ENCODE measurements at regions not wholly inside any gene's neighbourhood (a gene's known extent, or its start where the extent isn't known, plus 50 kb on each side); places are given as distances from the start of the nearest gene placed in this dataset.

- POLR2A ChIA-PET: no interaction called here
- ATAC-seq: no peak
- peaks cover 58% of the 10 kb centered on the region for H3K27me3 Mint-ChIP-seq (ENCODE audit: low read depth)
- no peak overlapping the region for H3K4me3 Mint-ChIP-seq
- no peak overlapping the region for H3K27ac Mint-ChIP-seq
- no peak for TF ChIP-seq TP53 (CRISPR knock-in tag; IDR thresholded peaks at IDR 0.05)
- TF ChIP-seq ESRRA (CRISPR knock-in tag; IDR thresholded peaks at IDR 0.05; ENCODE audit: borderline replicate concordance): no peak
- no peak for TF ChIP-seq NR2C2 (CRISPR knock-in tag; IDR thresholded peaks at IDR 0.05)
- TF ChIP-seq ZNF317 (CRISPR knock-in tag; IDR thresholded peaks at IDR 0.05; ENCODE audit: borderline replicate concordance, low read depth): no peak
- no peak for TF ChIP-seq TEAD4 (CRISPR knock-in tag; IDR thresholded peaks at IDR 0.05)
- no peak for TF ChIP-seq ATF3 (CRISPR knock-in tag; conservative IDR thresholded peaks at IDR 0.05)
- no peak for TF ChIP-seq FOXJ3 (CRISPR knock-in tag; IDR thresholded peaks at IDR 0.05; ENCODE audit: borderline replicate concordance)
- TF ChIP-seq ZNF425 (CRISPR knock-in tag; conservative IDR thresholded peaks at IDR 0.05): no peak
- no peak for TF ChIP-seq ZNF396 (CRISPR knock-in tag; IDR thresholded peaks at IDR 0.05; ENCODE audit: borderline replicate concordance)
- no peak for TF ChIP-seq ATF6 (CRISPR knock-in tag; IDR thresholded peaks at IDR 0.05)
- TF ChIP-seq SP1 (CRISPR knock-in tag; conservative IDR thresholded peaks at IDR 0.05): no peak
- peaks cover 12% of the 10 kb centered on the region for H3K4me1 Mint-ChIP-seq
- H3K9me3 Mint-ChIP-seq: peaks cover 35% of the 10 kb centered on the region
- DNase-seq (ENCODE audit: low spot score): no peak
- CTCF ChIA-PET: no interaction called here
- no peaks in the 10 kb centered on the region for H3K36me3 Mint-ChIP-seq
Measured at GRCh38 chr3:69605867-69606266, 133.4 kb upstream of the MITF start.

- H3K27me3 Mint-ChIP-seq (ENCODE audit: low read depth): peaks cover 58% of the 10 kb centered on the region
- H3K4me3 Mint-ChIP-seq: no peak overlapping the region
- CTCF ChIA-PET: no interaction called here
- ATAC-seq (no peak), DNase-seq (ENCODE audit: low spot score) (no peak)
- peaks cover 12% of the 10 kb centered on the region for H3K4me1 Mint-ChIP-seq
- no peaks in the 10 kb centered on the region; the same call in 1 of the 2 replicates for H3K36me3 Mint-ChIP-seq
- H3K9me3 Mint-ChIP-seq: peaks cover 35% of the 10 kb centered on the region
- POLR2A ChIA-PET: no interaction called here
- H3K27ac Mint-ChIP-seq: no peak overlapping the region
- TF ChIP-seq, protein P1, sequence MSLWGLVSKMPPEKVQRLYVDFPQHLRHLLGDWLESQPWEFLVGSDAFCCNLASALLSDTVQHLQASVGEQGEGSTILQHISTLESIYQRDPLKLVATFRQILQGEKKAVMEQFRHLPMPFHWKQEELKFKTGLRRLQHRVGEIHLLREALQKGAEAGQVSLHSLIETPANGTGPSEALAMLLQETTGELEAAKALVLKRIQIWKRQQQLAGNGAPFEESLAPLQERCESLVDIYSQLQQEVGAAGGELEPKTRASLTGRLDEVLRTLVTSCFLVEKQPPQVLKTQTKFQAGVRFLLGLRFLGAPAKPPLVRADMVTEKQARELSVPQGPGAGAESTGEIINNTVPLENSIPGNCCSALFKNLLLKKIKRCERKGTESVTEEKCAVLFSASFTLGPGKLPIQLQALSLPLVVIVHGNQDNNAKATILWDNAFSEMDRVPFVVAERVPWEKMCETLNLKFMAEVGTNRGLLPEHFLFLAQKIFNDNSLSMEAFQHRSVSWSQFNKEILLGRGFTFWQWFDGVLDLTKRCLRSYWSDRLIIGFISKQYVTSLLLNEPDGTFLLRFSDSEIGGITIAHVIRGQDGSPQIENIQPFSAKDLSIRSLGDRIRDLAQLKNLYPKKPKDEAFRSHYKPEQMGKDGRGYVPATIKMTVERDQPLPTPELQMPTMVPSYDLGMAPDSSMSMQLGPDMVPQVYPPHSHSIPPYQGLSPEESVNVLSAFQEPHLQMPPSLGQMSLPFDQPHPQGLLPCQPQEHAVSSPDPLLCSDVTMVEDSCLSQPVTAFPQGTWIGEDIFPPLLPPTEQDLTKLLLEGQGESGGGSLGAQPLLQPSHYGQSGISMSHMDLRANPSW (CRISPR knock-in tag; conservative IDR thresholded peaks at IDR 0.05; ENCODE audit: low read depth): no peak
- TF ChIP-seq ATF3 (CRISPR knock-in tag; conservative IDR thresholded peaks at IDR 0.05) (no peak), ZNF263 (CRISPR knock-in tag; IDR thresholded peaks at IDR 0.05; ENCODE audit: low read depth) (no peak), PREB (CRISPR knock-in tag; IDR thresholded peaks at IDR 0.05; ENCODE audit: borderline replicate concordance) (no peak), USF2 (CRISPR knock-in tag; IDR thresholded peaks at IDR 0.05) (no peak), GRHL2 (CRISPR knock-in tag; IDR thresholded peaks at IDR 0.05; ENCODE audit: insufficient replicate concordance, severe bottlenecking) (no peak), IRF2 (CRISPR knock-in tag; IDR thresholded peaks at IDR 0.05; ENCODE audit: borderline replicate concordance, low read depth) (no peak), ERG (CRISPR knock-in tag; IDR thresholded peaks at IDR 0.05) (no peak), PRRX2 (CRISPR knock-in tag; IDR thresholded peaks at IDR 0.05) (no peak), EMX1 (CRISPR knock-in tag; IDR thresholded peaks at IDR 0.05) (no peak), MXD4 (CRISPR knock-in tag; IDR thresholded peaks at IDR 0.05; ENCODE audit: borderline replicate concordance) (no peak), MLX (CRISPR knock-in tag; IDR thresholded peaks at IDR 0.05) (no peak), NFYB (CRISPR knock-in tag; conservative IDR thresholded peaks at IDR 0.05; ENCODE audit: low read depth) (no peak)
Measured at GRCh38 chr3:69604735-69605450, 134.4 kb upstream of the MITF start.

Measured in WTC11 (cell line).